T-helper 1 cell treated with Interleukin-12 subunit alpha and Interleukin-12 subunit beta and Interleukin-4 antibody, amounts not matched to agents 30 ng/mL and 1 ng/mL, for 36 hours (primary cell): ENCODE measurements at regions not wholly inside any gene's neighbourhood (a gene's known extent, or its start where the extent isn't known, plus 50 kb on each side); places are given as distances from the start of the nearest gene placed in this dataset.
"Not testable (repeated sequence)": the region's sequence is repeated elsewhere in the genome, so short reads cannot be mapped to it uniquely, and the experiment has no call there.

ENCODE experiments used
- intact Hi-C: fragments of 100-400 bp; cut with micrococcal nuclease; formaldehyde crosslinking; loops from one replicate; pipeline ENCODE4 v1.15.1; 2024

DNA sequence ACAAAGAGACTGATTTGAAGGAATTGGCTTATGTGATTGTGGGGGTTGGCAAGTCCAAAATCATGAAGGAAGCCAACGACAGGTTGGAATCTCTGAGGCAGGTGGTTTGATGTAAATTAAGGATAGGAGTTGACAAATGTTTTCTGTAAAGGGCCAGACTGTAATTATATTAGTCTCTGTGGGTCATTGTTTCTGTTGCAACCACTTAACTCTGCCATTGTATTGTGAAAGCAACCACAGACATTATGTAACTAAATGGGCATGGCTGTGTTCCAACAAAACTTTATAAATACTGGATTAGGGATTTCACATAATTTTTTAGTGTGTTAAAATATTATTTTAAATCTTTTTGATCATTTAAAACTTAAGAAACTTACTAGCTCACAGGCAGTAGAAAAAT lies 199.2 kb upstream of the MYLIP start:
- intact Hi-C loops, result no loop called here

DNA sequence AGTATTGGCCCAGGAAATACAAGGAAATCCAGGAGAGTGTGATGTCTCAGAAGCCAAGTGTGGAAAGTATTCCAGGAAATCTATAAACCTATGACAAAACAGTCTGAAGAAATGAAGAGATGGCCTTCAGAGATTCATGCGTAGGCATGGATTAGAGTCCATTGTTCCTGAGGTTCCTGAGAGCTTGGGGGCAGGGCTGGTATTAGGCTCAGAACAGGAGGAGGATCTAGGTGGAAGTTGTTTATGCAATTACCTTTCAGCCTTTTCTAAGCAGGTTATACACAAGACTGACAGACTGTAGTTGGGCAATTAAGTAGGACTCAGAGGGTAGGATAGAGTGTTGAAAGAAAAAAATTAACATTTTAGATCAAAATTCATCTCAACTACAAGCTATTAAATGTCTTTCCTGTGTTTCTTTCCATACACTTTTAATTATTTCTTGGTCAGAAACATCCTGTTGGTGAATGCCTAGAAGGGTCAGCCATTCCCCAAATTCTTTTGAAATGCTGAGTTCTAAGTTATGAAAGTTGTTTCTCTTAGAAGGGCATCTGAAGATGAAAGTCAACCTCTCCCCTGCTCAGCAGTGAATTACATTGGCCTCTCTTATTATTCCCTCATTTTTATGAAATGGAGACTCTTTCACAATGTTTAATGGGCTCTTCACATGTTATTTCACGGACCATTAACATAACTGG lies 201.2 kb upstream of the MYLIP start:
- intact Hi-C loops, result no loop called here

DNA sequence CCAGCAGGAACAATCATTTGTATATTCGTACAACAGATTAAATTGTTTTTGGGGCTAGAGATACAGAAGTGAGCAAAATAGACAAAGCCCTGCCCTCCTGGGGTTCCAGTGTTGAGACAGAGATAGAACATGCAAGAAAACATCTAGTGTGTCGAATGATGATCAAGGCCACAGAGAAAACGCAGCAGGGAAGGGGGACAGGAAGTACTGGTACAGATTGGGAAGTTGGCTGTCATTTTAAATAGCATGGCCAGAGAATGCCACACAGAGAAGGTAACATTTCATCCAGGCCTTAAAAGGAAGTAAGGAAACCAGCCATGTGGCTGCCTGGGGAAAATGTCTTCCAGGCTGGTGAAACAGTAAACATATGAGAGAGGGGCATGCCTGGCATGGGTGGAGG lies 202.6 kb upstream of the MYLIP start:
- intact Hi-C loops, result no loop called here

DNA sequence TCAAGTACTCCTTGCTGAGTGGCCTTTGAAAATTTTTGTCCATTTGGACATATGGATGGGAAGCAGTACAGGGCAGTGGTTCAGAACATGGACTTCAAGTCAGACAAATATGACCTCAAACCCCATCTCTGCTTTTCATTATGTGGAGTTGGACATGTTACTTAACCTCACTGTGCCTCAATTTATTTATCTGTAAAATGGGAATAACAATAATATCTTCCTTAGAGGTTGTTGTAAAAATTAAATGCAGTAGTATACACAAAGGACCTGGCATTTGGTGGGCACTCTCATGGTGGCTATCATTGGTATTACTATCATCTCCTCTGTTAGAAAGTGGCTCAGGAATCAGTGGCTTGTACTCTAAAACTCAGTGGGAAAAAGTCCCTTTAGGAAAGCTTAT lies 204.0 kb upstream of the MYLIP start:
- intact Hi-C loops, result no loop called here

DNA sequence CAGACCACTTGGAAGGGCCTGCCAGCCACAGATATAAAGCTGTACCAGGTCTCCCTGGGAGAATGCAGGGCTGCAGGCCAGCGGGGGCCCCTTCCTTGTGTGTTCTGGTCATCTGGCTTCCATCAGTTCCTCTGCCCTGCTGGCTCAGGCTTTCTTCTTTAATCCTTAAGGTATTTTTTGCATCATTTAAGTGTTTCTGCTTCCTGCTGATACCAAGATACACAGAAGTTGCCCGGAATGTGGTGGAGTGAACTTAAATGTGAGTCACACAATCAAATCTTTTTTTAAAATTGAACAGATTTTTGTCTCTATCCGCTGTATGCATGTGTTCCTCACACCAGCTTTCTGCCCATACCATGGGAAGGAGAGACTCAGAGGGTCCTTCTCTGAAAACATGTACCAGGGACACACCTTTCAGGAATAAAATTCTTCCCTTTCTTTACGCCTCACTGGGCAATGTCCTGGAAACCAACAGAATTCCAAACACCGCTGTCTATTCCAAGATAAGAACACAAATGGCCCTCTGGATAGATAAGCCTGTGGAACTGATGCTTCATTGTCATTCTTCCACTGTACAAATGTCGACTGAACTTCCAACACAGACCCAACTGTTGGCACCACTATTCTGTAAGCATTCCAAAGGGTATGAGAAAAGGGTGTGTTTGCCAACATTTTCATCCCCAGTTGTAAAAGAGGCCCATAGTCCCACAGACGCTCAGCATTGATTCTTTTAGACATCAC lies 206.2 kb upstream of the MYLIP start:
- intact Hi-C loops, result no loop called here

DNA sequence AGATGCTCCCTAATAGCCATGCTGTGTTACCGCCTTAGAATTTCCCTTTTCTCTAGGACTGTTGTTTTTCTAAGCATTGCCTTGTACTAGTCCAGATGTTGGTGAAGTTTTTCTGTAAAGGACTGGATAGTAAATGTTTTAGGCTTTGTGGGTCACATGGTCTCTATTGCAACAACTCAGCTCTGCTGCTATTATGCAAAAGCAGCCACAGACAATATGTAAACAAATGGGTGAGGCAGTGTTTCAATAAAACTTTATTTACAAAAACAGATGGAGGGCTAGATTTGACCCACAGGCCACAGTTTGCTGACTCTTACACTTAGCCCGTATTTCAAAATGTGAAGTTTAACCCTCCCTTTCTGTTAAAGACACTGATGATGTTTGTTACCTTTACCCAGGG lies 207.6 kb upstream of the MYLIP start:
- intact Hi-C loops, result no loop called here

DNA sequence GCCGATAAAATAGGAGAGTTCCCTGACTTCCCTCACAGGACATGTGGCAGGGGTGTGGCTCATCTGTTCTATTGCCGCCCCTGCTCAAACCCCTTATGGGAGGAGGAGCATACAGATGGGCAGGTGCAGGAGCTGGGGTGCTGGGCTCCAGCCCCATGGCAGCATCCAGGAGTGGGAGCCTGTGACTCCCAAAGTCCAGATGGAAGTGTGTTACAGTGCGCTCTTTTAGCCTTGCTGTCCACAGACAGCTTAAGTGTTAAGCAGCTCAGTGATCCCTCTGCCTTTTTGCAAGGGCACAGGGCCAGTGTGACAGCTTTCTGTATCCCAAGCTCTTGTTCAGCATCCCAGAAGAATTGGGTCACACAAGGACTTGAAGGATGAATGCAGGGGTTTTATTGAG lies 212.3 kb upstream of the MYLIP start:
- intact Hi-C loops, result no loop called here

DNA sequence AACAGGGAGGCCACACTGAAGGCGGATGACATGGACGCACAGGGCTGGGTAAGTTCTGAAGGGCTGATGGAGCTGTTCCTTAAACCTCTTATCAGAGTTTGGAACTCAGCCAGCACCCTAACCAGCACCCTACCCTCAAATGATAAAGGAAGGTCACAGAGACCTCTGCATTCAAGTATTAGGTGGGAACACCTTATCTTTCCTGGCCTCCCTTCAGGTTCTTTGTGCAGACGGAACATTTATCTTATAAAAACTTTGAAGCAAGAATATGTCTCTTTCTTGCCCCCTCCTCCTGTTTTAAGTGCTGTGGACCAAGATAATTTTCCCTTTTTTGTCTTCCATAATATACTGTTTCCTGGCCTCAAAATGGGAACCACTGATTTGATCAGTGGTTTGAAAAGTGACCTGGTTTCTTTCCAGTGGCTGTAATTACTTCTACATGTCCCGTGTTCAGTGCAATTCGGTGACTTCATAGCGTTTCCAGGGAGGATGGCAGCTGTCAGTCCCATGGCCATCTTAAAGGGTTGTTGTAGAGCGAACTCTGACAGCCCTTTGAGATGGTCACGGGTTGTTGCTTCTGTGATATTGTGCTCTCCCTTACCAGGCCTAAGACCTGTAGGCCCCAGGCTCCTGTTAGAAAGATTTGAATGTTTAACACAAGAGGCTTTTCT lies 213.2 kb upstream of the MYLIP start:
- intact Hi-C loops, result no loop called here

DNA sequence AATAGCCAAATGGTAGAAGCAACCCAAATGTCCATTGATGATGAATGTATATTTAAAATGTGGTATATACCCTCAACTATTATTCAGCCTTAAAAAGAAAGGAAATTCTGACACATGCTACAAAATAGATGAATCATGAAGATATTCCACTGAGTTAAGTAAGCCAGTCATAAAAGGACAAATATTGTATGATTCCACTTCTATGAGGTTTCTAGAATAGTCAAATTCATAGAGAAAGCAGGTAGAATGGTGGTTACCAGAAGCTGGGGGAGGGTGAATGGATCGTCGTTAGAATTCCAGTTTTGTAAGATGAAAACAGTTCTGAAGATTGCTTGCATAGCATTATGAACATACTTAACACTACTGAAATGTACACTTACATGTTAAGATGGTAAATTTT lies 214.3 kb upstream of the MYLIP start:
- intact Hi-C loops, result no loop called here

DNA sequence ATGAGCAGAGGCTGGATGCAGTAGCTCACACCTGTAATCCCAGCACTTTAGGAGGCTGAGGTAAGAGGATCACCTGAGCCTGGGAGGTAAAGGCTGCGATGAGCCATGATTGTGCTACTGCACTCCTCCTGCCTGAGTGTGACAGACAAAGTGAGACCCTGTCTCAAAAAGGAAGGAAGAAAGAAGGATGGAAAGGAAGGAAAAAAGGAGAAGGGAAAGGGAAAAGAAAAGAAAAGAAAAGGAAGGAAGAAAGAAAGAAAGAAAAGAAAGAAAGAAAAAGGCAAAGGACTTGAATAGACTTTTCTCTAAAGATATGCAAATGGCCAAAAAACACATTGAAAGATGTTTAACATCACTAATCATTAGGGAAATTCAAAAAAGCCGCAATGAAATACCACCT lies 215.3 kb upstream of the MYLIP start:
- intact Hi-C loops, result no loop called here

DNA sequence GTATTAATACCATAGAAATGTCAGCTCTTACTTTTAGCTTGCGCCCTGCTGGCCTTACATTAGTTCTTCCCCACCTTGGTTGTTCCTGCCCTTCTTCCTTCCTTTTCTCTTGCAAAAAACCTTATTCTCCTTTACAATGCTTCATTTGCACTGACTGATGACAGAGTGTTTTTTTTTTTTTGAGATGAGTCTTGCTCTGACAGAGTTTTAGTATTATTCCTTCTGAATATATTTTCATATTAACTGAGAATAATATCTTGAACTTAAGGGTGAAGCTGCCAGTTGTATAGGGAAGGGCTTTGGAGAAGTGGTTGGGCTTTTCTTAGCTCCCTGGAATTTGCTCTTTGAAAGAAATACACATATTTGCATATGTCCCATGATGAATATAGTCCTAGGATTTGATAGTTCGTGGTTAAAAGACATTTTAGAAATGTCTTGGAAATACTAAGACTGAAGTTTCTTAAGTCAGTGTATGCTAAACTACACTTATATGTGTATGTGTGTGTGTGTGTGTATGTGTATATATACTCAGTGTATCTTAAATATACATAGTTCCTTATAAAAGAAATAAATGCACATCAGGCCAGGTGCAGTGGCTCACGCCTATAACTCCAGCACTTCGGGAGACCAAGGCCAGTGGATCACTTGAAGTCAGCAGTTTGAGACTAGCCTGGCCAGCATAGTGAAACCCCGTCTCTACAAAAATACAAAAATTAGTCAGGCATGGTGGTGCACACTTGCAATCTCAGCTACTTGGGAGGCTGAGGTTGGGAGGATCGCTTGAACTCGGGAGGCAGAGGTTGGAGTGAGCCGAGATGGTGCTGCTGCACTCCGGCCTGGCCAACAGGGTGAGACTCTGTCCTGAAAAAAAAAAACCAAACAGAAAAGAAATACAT lies 216.1 kb upstream of the MYLIP start:
- intact Hi-C loops, result loop anchor here (1.0 kb wide), 1 partner anchor 11 kb away; no protein-coding TSS in a partner anchor

DNA sequence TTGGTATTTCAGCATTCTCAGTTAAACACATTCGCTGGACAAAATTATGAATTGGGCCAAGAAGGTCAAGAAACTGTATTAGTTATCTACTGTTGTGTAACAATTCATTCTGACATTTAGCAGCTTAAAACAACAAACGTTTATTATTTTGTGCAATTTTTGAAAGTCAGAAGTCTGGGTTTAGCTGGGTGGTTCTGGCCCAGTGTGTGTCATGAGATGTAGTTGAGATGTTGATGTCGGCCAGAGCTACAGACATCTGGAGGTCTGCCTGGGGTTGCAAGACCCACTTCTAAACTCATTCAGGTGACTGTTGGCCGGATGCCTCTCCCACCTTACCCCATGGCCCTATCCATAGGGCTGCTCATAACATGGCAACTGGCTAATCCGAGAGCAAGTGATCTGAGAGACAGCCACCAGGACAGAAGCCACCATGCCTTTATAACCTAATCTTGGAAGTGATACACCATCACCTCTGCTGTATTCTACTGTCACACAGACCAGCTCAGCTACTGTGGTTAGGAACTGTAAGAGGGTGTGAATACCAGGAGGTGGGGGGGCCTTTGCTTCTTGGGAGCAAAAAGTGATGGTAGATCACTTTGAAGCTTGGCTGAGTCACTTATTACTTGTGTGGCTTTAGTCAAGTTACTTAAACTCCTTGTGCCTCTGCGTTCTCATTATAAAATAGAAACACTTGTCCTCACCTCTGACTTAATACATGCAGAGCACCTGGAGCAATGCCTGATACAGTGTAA lies 217.0 kb upstream of the MYLIP start:
- intact Hi-C loops, result loop anchor here (1.0 kb wide), 1 partner anchor 11 kb away; no protein-coding TSS in a partner anchor

DNA sequence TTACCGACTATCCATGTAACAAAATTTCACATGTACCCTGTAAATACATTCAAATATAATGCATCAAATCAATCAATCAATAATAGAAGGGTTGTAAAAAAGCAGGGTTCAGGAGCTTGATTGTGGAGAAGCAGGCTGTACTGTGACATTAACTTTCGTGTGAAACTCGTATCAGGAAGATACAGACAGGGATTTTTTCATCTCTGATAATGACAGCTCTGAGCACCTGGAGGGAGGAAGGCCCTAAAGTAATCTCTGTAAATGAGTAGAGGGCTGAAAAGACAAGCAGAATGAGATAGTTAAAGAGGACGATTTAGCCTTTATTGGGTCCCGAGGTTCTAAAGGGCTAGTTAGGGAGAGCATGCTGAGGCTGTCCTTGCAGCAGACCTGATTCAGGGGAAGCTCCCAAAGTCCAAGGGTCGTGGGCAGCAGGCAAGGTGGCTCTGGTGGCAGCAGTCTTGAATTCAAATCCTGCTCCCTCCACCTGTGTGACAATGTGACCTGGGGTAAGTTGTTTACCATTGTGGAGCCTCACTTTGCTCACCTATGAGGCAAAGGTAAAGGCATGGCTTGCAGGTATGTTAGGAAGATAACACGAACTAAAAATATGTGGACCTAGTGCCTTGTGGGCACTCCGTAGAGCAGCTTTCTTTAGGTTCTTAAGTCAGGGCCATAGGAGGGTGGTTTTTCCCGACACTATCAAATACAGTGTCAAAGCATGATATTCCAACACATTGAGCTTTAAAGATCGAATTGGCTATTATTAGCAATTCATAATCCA lies 219.4 kb upstream of the MYLIP start:
- intact Hi-C loops, result no loop called here

DNA sequence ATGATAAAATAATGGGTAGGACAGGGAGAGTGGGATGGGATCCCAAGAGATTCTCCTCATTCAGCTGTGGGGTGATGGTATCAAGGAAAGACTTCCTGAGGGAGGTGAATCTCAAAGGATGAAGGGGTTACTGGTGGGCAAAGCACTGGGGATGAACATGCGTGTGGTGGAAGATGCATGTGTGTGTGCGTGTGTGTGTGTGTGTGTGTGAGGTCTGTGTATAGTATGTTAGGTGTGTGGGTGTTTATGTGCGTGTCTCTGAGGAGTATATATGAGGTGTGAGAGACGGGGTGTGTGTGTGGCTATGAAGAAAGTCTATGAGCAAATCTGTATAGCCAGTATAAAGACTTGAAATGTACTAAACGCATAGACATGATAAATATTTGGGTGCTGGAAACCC lies 220.0 kb upstream of the MYLIP start:
- intact Hi-C loops, result no loop called here

DNA sequence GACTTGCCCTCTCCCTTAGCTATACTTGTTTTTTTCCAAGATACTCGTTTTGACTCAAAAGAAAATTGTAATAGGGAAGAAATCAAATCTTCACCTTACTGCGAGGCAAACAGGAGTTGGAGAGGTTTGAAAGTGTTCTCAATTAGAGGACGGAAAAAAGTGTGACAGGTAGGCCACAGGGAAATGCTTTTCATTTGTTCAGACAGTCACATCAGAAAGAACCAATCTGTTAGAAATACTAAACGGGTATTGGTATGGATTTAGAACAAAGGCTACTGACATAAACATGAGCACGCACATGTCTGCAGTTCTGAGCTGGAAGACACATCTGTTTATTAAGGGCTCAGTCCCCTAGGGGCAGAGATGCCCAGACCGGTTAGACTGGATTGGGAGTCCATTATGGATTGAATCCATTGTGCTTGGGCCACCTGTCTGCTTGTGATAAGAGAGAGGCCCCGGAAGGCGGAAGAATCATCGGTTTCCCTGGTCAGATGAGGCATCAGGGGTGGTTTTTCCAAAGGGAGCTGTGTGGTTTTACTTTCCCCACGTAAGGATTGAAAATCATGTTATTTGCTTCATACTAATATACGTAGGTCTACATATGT lies 220.9 kb upstream of the MYLIP start:
- intact Hi-C loops, result no loop called here

DNA sequence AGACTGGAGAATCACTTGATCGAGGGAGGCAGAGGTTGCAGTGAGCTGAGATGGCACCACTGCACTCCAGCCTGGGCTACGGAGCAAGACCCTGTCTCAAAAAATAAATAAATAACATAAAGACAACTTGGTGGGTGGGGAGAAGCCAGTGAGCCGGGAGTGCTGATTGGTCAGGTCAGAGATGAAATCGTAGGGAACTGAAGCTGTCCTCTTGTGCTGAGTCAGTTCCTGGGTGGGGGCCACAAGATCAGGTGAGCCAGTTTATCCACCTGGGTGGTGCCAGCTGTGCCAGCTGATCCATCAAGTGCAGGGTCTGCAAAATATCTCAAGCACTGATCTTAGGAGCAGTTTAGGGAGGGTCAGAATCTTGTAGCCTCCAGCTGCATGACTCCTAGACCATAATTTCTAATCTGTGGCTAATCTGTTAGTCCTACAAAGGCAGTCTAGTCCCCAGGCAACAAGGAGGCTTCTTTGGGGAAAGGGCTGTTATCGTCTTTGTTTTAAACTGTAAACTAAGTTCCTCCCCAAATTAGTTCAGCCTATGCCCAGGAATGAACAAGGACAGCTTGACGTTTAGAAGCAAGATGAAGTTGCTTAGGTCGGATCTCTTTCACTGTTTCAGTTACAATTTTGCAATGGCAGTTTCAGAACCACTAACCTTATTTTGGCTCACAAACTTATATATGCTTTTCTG lies 221.5 kb upstream of the MYLIP start:
- intact Hi-C loops, result not testable (repeated sequence)

DNA sequence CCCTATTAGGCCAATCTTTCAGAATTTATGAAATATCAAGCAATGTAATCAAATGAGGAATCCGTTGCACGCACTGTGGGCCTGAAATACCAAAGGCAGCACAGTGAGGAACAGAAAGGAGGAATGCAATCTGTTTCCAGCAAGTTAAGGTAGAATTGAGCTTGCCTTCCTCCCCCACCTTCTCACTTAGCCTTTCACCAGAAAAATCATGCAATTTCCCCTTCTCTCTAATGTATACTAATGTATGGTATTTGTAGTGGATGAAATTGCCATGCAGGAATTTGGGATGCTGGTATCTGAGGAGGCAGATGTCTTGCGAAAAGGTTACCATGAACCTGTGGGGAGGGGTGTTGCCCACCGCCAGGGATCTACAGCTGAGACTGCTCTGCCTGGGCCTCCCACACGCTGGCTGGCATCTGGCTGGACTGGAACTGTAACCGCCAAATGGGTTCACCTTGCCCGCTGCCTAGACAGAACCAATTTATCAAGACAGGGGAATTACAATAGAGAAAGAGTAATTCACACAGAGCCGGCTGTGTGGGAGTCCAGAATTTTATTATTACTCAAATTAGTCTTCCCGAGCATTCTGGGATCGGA lies 222.4 kb upstream of the MYLIP start:
- intact Hi-C loops, result no loop called here
